Mesendoderm (in vitro differentiated cells): ENCODE measurements at regions not wholly inside any gene's neighbourhood (a gene's known extent, or its start where the extent isn't known, plus 50 kb on each side); places are given as distances from the start of the nearest gene placed in this dataset.
"Not testable (repeated sequence)": the region's sequence is repeated elsewhere in the genome, so short reads cannot be mapped to it uniquely, and the experiment has no call there.

Experiments used
- DNase-seq: peaks from one replicate; pipeline ENCODE4 v3.0.0; 2013
- H2AK5ac ChIP-seq: 2 replicates; pipeline ENCODE4 v1.6.1; 2013; ENCODE audit warnings: low read length, inconsistent platforms
- H2BK120ac ChIP-seq: 2 replicates; pipeline ENCODE4 v1.6.1; 2013; ENCODE audit warnings: low read depth, mild to moderate bottlenecking, low read length, moderate library complexity, mixed read lengths
- H2BK15ac ChIP-seq: replicated peaks from 2 replicates; pipeline ENCODE4 v1.6.1; 2013; ENCODE audit warnings: low read depth, mild to moderate bottlenecking, moderate library complexity
- H2BK5ac ChIP-seq: 2 replicates; pipeline ENCODE4 v1.6.1; 2013; ENCODE audit warnings: low read length, inconsistent platforms
- H3K18ac ChIP-seq: 2 replicates; pipeline ENCODE4 v1.6.1; 2013; ENCODE audit warnings: mild to moderate bottlenecking, low read length, mixed read lengths
- H3K23ac ChIP-seq: one replicate; pipeline ENCODE4 v1.6.1; 2013; ENCODE audit warnings: low read length
- H3K27ac ChIP-seq: 2 replicates; pipeline ENCODE4 v1.5.1; 2013; ENCODE audit warnings: low read depth, mild to moderate bottlenecking, inconsistent platforms, low read length, moderate library complexity
- H3K27me3 ChIP-seq: 2 replicates; pipeline ENCODE4 v1.6.1; 2013; ENCODE audit warnings: low read length, control low read depth, mild to moderate bottlenecking, inconsistent platforms; ENCODE audit not compliant: insufficient read depth, poor library complexity
- H3K36me3 ChIP-seq: 2 replicates; pipeline ENCODE4 v1.6.1; 2013; ENCODE audit warnings: low read length, inconsistent platforms; ENCODE audit not compliant: control insufficient read depth, insufficient read depth
- H3K4ac ChIP-seq: one replicate; pipeline ENCODE4 v1.6.1; 2013; ENCODE audit warnings: low read depth, mild to moderate bottlenecking, low read length, moderate library complexity
- H3K4me1 ChIP-seq: 2 replicates; pipeline ENCODE4 v1.6.1; 2013; ENCODE audit warnings: low read depth, low read length, inconsistent platforms; ENCODE audit not compliant: control insufficient read depth
- H3K4me2 ChIP-seq: 2 replicates; pipeline ENCODE4 v1.6.1; 2013; ENCODE audit warnings: low read length
- H3K4me3 ChIP-seq: 2 replicates; pipeline ENCODE4 v1.5.1; 2013; ENCODE audit warnings: mild to moderate bottlenecking, low read length
- H3K56ac ChIP-seq: one replicate; pipeline ENCODE4 v1.6.1; 2013; ENCODE audit warnings: low read length
- H3K79me1 ChIP-seq: 2 replicates; pipeline ENCODE4 v1.6.1; 2013; ENCODE audit warnings: low read length, inconsistent platforms
- H3K79me2 ChIP-seq: 2 replicates; pipeline ENCODE4 v1.6.1; 2013; ENCODE audit warnings: mild to moderate bottlenecking, low read length; ENCODE audit not compliant: control insufficient read depth, insufficient read depth
- H3K9ac ChIP-seq: 2 replicates; pipeline ENCODE4 v1.6.1; 2013; ENCODE audit warnings: low read length, inconsistent platforms
- H4K5ac ChIP-seq: one replicate; pipeline ENCODE4 v1.6.1; 2013; ENCODE audit warnings: low read length
- H4K8ac ChIP-seq: one replicate; pipeline ENCODE4 v1.6.1; 2013; ENCODE audit warnings: low read depth, mild to moderate bottlenecking, control low read depth, low read length, moderate library complexity
- WGBS: extraction: QIAGEN DNeasy Blood & Tissue Kit; methylation state at CpG from one replicate; pipeline ENCODE4 v1.1.7; 2013; ENCODE audit warnings: low lambda C conversion rate, missing lambda C conversion rate; ENCODE audit not compliant: insufficient coverage; ENCODE audit errors: extremely low coverage; 5-methylcytosine and 5-hydroxymethylcytosine counted together

GRCh38 chr21:5111197-5111596 lies 5410.2 kb upstream of the TPTE start:
- H3K36me3 ChIP-seq, H3K4me1 ChIP-seq, H3K56ac ChIP-seq, H3K79me1 ChIP-seq, DNase-seq, H3K79me2 ChIP-seq, H2AK5ac ChIP-seq, H3K27me3 ChIP-seq, H3K23ac ChIP-seq, H2BK15ac ChIP-seq, H4K5ac ChIP-seq, H3K9ac ChIP-seq, H2BK120ac ChIP-seq, H3K4me2 ChIP-seq, H3K27ac ChIP-seq, H2BK5ac ChIP-seq, H4K8ac ChIP-seq, H3K18ac ChIP-seq, H3K4me3 ChIP-seq, H3K4ac ChIP-seq: not testable (repeated sequence)
- no CpG with 5 or more reads among the region's 10 CpGs for WGBS

GRCh38 chr21:5113092-5113491 lies 5408.3 kb upstream of the TPTE start:
- H4K5ac ChIP-seq, H2BK5ac ChIP-seq, H3K56ac ChIP-seq, H2AK5ac ChIP-seq, H3K18ac ChIP-seq, H3K4me2 ChIP-seq, H3K4me1 ChIP-seq, H3K36me3 ChIP-seq, H3K27me3 ChIP-seq, H2BK120ac ChIP-seq, H4K8ac ChIP-seq, H3K27ac ChIP-seq, H2BK15ac ChIP-seq, H3K9ac ChIP-seq, H3K23ac ChIP-seq, DNase-seq, H3K4me3 ChIP-seq, H3K79me2 ChIP-seq, H3K79me1 ChIP-seq, H3K4ac ChIP-seq: not testable (repeated sequence)
- WGBS: no CpG with 5 or more reads among the region's 10 CpGs

- not testable (repeated sequence) for H4K8ac ChIP-seq
- no CpG with 5 or more reads among the region's 8 CpGs for WGBS
Observed at GRCh38 chr21:5114468-5114867, 5406.9 kb upstream of the TPTE start.

GRCh38 chr21:5114893-5115645 lies 5406.3 kb upstream of the TPTE start:
- H3K4ac ChIP-seq, H3K56ac ChIP-seq, H4K5ac ChIP-seq, H3K18ac ChIP-seq, H3K4me2 ChIP-seq, H4K8ac ChIP-seq, H3K27me3 ChIP-seq, H3K4me1 ChIP-seq, H3K23ac ChIP-seq, H2BK5ac ChIP-seq, DNase-seq, H3K9ac ChIP-seq, H3K4me3 ChIP-seq, H2BK120ac ChIP-seq, H3K79me1 ChIP-seq, H2AK5ac ChIP-seq, H2BK15ac ChIP-seq, H3K27ac ChIP-seq, H3K36me3 ChIP-seq, H3K79me2 ChIP-seq: not testable (repeated sequence)
- WGBS: no CpG with 5 or more reads among the region's 24 CpGs

More at GRCh38 chr21:5114468-5114867, 5406.9 kb upstream of the TPTE start:
- not testable (repeated sequence) for H3K18ac ChIP-seq, H2AK5ac ChIP-seq, H4K5ac ChIP-seq, H2BK120ac ChIP-seq, H3K4ac ChIP-seq, H3K56ac ChIP-seq, H3K4me3 ChIP-seq, H2BK5ac ChIP-seq, H3K27ac ChIP-seq, H3K79me1 ChIP-seq, H3K4me1 ChIP-seq, H3K36me3 ChIP-seq, H3K9ac ChIP-seq, H3K4me2 ChIP-seq, H2BK15ac ChIP-seq, H3K27me3 ChIP-seq, H3K23ac ChIP-seq, DNase-seq, H3K79me2 ChIP-seq

DNA sequence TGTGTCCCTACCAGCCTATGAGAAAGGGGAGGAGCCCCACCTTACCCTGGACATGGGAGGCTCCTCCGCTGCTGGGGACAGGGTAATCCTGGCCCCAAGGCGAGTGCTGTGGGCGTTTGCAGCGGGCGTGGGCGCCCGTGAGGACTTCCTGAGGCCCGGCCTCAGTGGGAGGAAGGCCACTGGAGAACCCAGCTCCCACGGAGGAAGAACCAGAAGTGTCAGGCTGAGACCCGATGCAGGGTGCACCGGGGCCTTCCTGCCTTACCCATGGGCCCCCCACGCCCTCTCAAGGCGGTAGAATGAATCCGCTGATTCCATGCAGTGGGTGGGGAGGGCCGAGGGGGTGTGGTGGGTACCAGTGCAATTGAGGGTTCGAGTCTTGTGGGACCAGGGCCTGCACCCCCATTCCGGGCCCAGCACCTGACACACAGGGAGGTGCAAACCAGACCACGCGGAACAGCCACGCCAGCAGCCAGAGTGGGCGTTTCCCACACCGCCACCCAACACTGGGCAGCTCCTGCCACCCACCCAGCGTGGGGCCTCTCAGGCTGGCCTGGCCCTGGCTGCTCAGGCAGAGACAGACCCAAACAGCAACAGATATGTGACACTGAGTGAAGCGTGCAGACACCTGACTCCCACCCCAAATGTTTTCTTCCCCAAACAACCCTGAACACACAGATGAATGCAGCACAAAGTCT lies 5405.6 kb upstream of the TPTE start:
- H4K5ac ChIP-seq, H3K56ac ChIP-seq, H3K23ac ChIP-seq, H3K27me3 ChIP-seq, H3K27ac ChIP-seq, DNase-seq, H4K8ac ChIP-seq, H3K9ac ChIP-seq, H2AK5ac ChIP-seq, H3K4ac ChIP-seq, H2BK120ac ChIP-seq, H3K79me2 ChIP-seq, H3K79me1 ChIP-seq, H3K4me1 ChIP-seq, H2BK15ac ChIP-seq, H3K36me3 ChIP-seq, H3K4me2 ChIP-seq, H2BK5ac ChIP-seq, H3K4me3 ChIP-seq, H3K18ac ChIP-seq: not testable (repeated sequence)
- WGBS: no CpG with 5 or more reads among the region's 24 CpGs
